GM19438 (cell line): ENCODE measurements at regions not wholly inside any gene's neighbourhood (a gene's known extent, or its start where the extent isn't known, plus 50 kb on each side); places are given as distances from the start of the nearest gene placed in this dataset.
"Not testable (repeated sequence)": the region's sequence is repeated elsewhere in the genome, so short reads cannot be mapped to it uniquely, and the experiment has no call there.

Source experiments
- ATAC-seq: cut with Tn5 transposase; IDR thresholded peaks from one replicate; pipeline ENCODE4 v1.9.1; 2021; ENCODE audit warnings: low read depth; ENCODE audit not compliant: unreplicated experiment

DNA sequence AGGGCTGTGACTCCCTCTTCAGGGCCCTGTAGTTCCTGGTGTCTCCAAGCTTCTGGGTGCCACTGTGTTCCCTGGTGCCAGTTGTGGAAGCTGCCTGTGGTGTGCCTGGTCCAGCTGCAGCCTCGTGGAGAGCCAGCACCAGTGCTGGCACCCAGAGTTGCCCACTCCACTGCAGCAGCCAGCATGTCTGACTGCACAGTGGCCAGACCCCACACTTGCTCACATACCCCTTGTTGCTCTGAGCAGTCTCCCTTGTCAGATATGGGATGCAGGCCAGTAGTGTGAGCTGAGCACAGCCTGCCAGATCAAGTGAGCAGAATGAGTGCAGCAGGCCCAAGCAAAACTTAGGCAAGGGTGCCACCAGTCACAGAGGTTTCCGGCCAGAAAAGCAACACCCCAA, 108.6 kb downstream of the ZMAT1 start:
- no peak for ATAC-seq

DNA sequence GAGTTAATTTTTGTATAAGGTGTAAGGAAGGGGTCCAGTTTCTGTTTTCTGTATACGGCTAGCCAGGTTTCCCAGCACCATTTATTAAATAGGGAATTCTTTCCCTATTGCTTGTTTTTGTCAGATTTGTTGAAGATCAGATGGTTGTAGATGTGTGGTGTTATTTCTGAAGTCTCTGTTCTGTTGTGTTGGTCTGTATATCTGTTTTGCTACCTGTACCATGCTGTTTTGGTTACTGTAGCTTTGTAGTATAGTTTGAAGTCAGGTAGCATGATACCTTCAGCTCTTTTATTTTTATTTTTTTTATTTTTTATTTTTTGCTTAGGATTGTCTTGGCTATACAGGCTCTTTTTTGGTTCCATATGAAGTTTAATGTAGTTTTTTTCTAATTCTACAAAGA, 114.1 kb downstream of the ZMAT1 start:
- ATAC-seq: not testable (repeated sequence)

DNA sequence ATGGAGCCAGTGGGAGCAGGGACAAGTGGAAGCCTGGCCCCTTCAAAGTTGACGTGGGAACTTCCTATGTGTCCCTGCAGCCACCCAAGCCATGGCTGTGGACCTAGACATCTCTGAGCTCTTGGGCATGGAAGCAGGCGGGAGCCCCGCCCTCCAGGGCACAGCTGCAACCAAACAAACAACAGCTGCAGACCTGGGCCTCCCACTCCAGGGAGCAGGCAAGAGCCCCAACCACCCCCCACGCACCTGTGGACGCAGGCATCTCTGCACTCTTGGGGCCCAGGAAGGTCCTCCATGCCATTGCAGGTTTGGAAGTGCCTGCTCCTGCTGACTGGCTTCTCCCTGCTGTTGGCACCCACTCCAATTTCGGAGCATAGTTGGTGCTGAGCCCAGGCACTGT, 118.6 kb downstream of the ZMAT1 start:
- no peak for ATAC-seq

DNA sequence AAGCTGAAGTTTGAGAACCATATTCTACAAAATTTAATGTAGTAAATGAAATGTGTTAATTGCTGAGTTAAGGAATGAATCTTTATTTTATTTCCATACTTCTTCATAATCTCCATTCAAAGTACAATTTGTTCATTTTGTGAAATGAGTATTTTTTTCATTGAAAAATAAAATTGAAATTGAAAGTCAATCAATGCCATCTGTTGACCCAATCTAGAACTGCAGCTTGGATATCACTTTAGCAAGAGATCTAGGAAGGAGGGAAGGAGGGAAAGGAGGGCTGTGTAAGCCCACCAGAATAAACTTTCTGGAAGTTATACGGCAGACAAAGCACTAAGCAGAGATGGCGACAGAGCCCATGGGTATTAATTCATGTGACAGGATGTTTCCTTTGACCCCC, 128.4 kb downstream of the ZMAT1 start:
- ATAC-seq: no peak

DNA sequence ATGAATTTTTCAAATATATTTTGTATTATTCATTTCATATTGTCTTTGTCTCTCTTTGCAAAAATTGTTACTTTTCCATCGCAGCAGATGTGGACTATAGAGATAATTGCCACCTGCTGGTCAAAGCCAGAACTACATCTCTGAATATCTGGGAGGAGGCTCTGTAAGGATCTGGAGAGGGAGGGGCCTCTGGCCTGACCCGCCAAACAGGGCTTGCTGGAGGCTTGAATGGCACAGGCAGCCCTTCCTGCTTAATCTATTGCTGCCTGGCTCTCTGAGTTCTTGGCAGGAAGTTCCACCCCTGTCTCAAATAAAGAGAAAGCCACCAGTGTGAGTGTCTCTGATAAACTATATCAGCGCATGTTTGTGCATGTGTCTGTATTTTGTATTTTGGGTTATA, 132.4 kb downstream of the ZMAT1 start:
- peak; percentile 97 for ATAC-seq

DNA sequence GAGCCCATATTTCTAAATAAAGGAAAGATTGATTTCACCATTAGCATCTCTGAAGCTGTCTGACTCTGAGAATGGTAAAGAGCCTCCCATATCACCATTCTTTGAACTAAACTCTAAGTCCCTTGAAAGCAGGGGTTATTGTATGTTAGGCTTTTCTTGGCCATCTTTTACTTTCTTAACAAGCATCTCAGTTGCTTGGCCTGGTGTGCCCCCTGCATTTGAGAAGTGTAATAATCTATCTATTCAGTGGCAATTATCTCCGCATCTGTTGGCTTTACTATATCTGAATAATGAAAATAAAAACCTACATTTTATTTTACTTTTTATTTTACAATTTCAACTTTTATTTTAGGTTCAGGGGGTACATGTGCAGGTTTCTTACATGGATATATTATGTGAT, 128.3 kb upstream of the ARMCX2 start:
- no peak for ATAC-seq

DNA sequence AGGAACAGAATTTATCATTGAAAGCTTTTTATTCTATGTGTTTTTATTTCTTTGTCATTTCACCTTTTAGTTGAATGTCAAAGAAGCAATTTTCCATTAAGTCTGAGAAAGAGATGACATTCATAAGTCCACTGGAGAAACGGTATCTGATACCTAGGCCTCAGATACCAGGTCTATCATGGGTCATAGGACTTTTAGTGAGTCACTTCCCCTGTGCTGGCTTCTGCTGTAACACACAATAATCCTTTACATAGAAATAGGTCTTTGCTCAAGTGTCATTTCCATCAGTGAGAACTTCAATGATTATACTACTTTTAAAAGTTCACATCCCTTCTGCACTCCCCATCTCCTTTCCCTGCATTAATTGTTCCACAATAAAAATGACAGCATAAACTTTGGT, 125.5 kb upstream of the ARMCX2 start:
- ATAC-seq: no peak

DNA sequence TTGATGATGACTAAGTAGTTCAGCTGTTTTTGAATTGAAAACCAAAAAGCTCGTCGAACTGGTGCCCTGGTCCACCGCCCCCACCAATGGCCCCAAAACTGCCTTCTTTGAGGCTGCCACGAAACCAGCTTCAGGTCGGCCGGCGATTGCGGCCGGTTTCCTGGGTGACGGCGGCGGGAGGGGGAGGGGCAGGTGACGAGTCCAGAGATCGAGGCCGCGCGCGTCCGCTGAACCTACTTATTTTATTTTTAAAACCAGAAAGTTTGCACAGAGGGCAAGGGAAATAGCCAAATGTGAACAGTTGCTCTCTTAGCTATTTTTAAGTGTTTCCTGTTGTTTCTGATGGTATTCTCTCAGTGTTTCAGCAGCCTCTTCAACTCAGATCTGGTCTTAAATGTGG, 120.8 kb upstream of the ARMCX2 start:
- ATAC-seq: not testable (repeated sequence)

DNA sequence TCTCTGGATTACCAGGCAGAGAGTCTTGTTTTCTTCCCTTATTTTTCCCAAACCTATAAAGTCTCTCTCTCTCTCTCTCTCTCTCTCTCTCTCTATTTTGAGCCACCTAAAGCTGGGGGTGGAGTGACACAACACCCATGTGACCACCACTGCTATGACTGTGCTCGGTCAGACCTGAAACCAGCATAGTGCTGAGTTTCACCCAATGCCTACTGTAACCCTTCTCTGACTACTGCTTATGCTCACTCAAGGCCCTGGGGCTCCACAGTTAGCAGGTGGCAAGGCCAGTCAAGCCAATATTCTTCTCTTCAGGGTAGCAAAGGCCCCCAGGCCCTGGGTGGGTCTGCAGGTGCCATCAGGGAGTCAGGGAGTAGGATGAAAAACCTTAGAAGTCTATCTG, 114.7 kb upstream of the ARMCX2 start:
- ATAC-seq: peak; percentile 96

DNA sequence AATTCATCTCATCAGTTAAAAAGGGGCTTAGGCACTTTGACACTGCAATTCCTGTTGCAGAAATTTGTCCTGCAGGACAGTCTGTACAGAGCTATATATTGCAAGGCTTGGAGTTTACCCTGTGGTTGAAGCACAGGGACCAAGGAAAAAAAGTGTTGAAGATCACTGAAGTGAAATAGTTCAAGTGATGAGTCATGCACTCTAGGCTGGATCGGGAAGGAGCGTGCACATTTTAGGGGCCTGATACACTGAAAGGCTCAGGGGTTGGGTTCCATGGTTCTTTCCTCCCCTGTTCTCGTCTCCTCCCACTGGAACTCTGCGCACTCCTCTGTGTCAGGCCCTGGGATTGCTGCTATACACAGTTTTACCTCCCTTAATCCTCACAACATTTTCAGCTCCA, 104.9 kb upstream of the ARMCX2 start:
- ATAC-seq: no peak

DNA sequence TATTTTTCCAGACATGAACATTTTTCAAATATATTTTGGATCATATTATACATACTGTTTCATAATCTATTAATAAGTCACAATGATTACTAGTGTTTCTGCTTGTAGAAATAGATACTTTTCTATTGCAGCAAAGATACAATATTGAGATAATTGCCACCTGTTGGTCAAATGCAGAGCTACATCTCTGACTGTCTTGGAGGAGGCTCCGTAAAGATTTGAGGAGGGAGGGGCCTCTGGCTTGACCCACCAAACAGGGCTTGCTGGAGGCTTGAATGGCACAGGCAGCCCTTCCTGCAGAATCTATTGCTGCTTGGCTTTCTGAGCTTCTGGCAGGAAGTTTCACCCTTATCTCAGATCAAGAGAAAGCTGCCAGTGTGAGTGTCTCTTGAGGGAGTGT, 99.3 kb upstream of the ARMCX2 start:
- ATAC-seq: no peak

DNA sequence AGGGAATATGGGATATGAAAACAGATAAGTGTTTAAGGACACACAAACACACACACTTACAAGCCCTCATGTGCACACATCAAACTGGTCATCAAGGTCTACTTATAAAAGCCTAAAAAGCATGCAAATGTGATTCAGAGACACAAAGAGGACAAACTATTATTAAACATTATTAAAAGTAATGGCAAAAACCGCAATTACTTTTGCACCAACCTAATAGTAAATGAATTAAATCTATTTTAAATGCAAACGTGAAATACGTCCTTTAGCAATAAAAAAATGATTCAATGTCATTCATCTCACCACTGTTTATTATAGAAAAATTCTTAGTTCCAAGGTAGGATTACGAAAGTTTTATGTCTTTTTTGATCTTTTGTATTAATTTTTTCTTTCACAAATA, 91.1 kb upstream of the ARMCX2 start:
- ATAC-seq: no peak

DNA sequence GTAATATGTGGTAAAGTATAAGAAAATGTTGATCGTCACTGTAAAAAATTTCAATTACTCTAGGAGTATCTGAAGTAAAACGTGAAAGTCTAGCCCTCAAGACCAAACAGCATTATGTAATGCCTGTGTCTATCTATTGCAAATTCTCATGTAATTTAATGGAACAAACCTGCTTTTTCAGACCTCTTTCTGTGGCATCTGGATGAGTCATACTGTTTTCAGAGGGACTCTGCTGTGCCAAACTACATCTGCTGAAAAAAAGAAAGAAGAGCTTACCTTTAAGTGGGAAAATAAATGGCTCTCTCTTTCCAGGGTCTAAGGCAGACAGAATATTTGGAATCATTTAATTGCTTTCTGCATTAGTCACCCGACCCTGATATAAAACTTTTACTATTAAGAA, 89.8 kb upstream of the ARMCX2 start:
- ATAC-seq: no peak

DNA sequence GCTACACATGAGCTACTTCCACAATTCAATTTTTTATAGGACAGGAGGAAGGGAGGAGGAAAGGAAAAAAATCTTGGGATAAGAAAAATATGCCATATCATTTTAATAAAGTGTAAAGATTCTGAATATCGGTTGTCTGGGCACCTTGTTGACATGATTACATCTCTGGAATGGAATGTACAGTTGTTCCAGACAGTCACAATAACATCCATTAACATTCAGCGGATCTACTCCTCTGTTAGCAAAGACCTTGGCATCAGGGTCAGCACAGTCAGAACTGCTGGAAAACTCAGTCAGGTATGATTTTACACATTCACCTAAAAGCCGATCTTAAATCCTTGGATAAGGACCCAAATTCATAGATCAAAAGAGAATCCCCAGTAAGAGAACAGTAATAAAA, 85.4 kb upstream of the ARMCX2 start:
- ATAC-seq: no peak

DNA sequence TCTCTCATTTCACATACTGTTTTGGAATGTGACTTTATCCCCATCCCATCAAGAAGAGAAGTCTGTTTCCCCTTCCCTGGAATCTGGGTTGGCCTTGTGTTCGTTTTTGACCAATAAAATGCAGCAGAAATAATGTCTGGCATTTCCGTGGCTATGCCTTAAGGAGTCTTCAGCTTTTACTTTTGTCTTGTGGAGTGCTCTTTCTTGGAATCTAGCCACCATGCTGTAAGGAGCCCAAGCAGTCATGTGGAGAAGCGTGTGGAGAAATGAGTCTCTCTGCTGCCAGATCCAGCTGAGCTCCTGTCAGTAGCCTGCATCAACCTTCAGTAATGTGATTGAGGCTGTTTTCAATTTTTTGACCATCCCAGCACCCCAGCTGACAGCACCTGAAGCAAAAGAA, 84.4 kb upstream of the ARMCX2 start:
- no peak for ATAC-seq

DNA sequence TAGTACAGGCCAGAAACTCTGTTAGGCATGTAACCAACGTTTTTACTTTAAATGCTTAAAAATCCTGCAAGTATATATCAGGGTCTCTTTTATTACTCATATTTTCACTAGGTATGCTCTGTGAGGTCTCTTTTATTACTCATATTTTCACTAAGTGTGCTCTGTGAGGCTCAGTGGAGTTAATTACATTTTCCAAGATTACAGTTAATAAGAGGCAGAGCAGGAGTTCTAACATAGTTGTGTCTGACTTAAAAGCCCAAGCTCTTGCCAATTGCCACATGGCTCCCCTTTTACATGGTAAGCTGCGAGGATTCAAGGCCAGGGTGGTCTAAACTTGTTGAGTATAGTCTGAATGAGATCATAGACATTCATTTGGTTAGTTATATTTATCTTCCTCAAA, 81.0 kb upstream of the ARMCX2 start:
- ATAC-seq: no peak

DNA sequence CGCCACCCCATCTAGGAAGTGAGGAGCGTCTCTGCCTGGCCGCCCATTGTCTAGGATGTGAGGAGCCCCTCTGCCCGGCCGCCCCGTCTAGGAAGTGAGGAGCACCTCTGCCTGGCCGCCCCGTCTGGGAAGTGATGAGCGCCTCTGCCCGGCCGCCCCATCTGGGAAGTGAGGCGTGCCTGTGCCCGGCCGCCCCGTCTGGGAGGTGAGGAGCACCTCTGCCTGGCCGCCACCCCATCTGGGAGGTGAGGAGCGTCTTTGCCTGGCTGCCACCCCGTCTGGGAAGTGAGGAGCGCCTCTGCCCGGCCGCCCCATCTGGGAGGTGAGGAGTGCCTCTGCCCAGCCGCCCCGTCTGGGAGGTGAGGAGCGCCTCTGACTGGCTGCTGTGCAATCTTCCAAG, 79.2 kb upstream of the ARMCX2 start:
- not testable (repeated sequence) for ATAC-seq

DNA sequence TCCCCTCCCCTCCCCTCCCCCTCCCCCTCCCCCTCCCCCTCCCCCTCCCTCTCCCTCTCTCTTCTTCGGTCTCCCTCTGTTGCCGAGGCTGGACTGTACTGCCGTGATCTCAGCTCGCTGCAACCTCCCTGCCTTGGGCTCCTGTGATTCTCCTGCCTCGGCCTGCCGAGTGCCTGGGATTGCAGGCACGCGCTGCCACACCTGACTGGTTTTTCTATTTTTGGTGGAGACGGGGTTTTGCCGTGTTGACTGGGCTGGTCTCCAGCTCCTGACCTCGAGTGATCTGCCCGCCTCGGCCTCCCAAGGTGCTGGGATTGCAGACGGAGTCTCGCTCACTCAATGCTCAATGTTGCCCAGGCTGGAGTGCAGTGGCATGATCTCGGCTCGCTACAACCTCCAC, 78.8 kb upstream of the ARMCX2 start:
- not testable (repeated sequence) for ATAC-seq

DNA sequence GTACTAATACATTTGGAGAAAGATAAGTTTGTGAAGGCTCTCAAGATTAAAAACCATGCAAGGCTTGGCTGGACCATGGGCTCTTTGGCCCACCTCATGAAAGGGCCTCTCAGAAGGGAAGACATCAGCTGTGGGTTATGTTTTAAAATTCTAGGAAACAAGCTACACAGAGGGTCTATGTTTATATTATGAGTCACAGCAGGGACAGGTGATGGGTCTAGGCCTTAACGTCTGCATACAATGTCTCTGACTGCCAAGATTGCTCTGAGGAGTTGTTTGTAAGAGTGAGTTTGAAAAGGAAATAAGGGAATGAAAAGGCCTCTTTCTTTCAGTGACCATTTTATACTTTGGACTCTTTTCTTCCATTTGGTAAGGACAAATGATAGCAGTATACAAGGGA, 77.0 kb upstream of the ARMCX2 start:
- no peak for ATAC-seq

DNA sequence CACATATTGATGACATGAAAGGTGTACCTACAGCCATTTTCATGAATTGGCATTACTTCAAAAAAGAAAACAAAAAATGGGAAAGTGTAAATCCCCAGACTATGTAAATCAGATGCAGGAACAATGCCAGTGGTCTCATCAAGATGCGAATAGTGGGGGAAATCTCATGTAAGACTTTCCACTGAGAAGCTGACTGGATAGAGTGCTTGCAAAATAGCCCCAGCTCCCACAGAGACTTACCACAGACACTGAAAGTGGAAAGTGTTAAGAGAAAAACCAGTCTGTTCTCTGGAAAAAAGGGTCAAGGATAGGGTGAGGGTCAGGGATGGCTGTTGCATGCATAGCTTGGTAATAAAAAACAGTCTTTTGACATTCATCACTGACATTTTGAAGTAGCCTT, 73.2 kb upstream of the ARMCX2 start:
- no peak for ATAC-seq

DNA sequence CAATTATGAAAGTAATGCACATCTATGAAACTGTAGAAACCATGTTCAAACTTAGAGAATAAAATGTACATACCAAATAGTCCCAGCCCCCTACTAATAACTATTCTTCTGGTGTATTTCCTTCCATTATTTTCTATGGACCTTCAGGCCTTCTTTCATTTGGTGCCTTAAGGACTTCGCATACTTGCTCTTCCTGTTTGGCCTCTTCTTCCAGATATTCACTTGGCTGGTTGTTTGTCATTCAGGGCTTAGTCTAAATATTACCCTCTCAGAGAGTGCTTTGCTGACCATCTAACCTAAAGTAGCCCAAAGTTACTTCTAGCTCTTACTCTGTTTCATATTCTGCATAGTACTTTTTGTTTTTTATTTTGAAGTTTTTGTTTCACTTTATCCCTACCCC, 70.3 kb upstream of the ARMCX2 start:
- no peak for ATAC-seq
